ENCODE measurements at regions not wholly inside any gene's neighbourhood (a gene's known extent, or its start where the extent isn't known, plus 50 kb on each side); places are given as distances from the start of the nearest gene placed in this dataset.

GRCh38 chr12:114920771-114921554 lies 237.0 kb upstream of the TBX3 start:
- no peak overlapping the region for H3K9ac ChIP-seq (ENCODE audit: low read depth in 1 of 2, low read length in 2 of 2)
- H3K36me3 ChIP-seq (ENCODE audit: control insufficient read depth in 4 of 4, insufficient read depth in 3 of 4, low read depth in 1 of 4, low read length in 3 of 4), result no peaks in the 10 kb centered on the region
- DNase-seq (ENCODE audit: low spot score), result no peak
- WGBS, result 78% methylated on average over 5 of the region's 5 CpGs
- H3K27me3 ChIP-seq (ENCODE audit: control insufficient read depth in 4 of 4, insufficient read depth in 4 of 4, low read length in 3 of 4), result no peaks in the 10 kb centered on the region
- no peak overlapping the region for H3K4me3 ChIP-seq (ENCODE audit: low read depth in 1 of 3, low read length in 3 of 3)
- peaks cover 0 to 3% (median 0%) of the 10 kb centered on the region in 4 donors for H3K9me3 ChIP-seq (ENCODE audit: control insufficient read depth in 4 of 4, low read length in 3 of 4)
- no peak for TF ChIP-seq YY1 (IDR thresholded peaks at IDR 0.05)
- TF ChIP-seq HNF4G (IDR thresholded peaks at IDR 0.05), result no peak
- TF ChIP-seq EGR1 (IDR thresholded peaks at IDR 0.05; ENCODE audit: low read depth in 2 of 2), result no peak
- TF ChIP-seq TAF1 (conservative IDR thresholded peaks at IDR 0.05), result no peak
- no peak for TF ChIP-seq CTCF (IDR thresholded peaks at IDR 0.05; ENCODE audit: low read depth, low read length, missing input control)
- TF ChIP-seq RXRA (IDR thresholded peaks at IDR 0.05), result no peak
- TF ChIP-seq SP1 (IDR thresholded peaks at IDR 0.05), result no peak
- TF ChIP-seq REST (IDR thresholded peaks at IDR 0.05), result no peak
- no peak for TF ChIP-seq FOXA1 (IDR thresholded peaks at IDR 0.05)
- TF ChIP-seq HNF4A (conservative IDR thresholded peaks at IDR 0.05), result no peak
- no peak overlapping the region for H3K27ac ChIP-seq (ENCODE audit: low read depth in 1 of 2, low read length in 2 of 2)
- no peaks in the 10 kb centered on the region for H3K4me1 ChIP-seq (ENCODE audit: control insufficient read depth in 4 of 4, insufficient read depth in 4 of 4, low read length in 3 of 4)

GRCh38 chr12:114919479-114919878 lies 235.5 kb upstream of the TBX3 start:
- no peak overlapping the region for H3K9ac ChIP-seq (ENCODE audit: low read depth in 1 of 2, low read length in 2 of 2)
- DNase-seq (ENCODE audit: low spot score), result no peak
- H3K27me3 ChIP-seq (ENCODE audit: control insufficient read depth in 4 of 4, insufficient read depth in 4 of 4, low read length in 3 of 4), result no peaks in the 10 kb centered on the region
- TF ChIP-seq SP1 (IDR thresholded peaks at IDR 0.05) (no peak), ATF3 (IDR thresholded peaks at IDR 0.05) (no peak), GABPA (IDR thresholded peaks at IDR 0.05 in 1 of 2, conservative IDR thresholded peaks at IDR 0.05 in 1 of 2) (no peak), HNF4G (IDR thresholded peaks at IDR 0.05) (no peak), REST (IDR thresholded peaks at IDR 0.05) (no peak), TAF1 (conservative IDR thresholded peaks at IDR 0.05) (no peak), ZBTB33 (IDR thresholded peaks at IDR 0.05) (no peak), JUND (IDR thresholded peaks at IDR 0.05) (no peak), MAX (IDR thresholded peaks at IDR 0.05) (no peak), EGR1 (IDR thresholded peaks at IDR 0.05; ENCODE audit: low read depth in 2 of 2) (no peak)
- no peak overlapping the region for H3K4me3 ChIP-seq (ENCODE audit: low read depth in 1 of 3, low read length in 3 of 3)
- no peak overlapping the region for H3K27ac ChIP-seq (ENCODE audit: low read depth in 1 of 2, low read length in 2 of 2)
- peaks cover 0 to 3% (median 0%) of the 10 kb centered on the region in 4 donors for H3K9me3 ChIP-seq (ENCODE audit: control insufficient read depth in 4 of 4, low read length in 3 of 4)
- H3K4me1 ChIP-seq (ENCODE audit: control insufficient read depth in 4 of 4, insufficient read depth in 4 of 4, low read length in 3 of 4), result no peaks in the 10 kb centered on the region
- WGBS, result 76% methylated on average over 8 of the region's 8 CpGs
- no peaks in the 10 kb centered on the region for H3K36me3 ChIP-seq (ENCODE audit: control insufficient read depth in 4 of 4, insufficient read depth in 3 of 4, low read depth in 1 of 4, low read length in 3 of 4)

Measured in liver (tissue), 8 donors.